ENCODE measurements at regions not wholly inside any gene's neighbourhood (a gene's known extent, or its start where the extent isn't known, plus 50 kb on each side); places are given as distances from the start of the nearest gene placed in this dataset.
"Not testable (repeated sequence)": the region's sequence is repeated elsewhere in the genome, so short reads cannot be mapped to it uniquely, and the experiment has no call there.

- TF ChIP-seq CTCF (IDR thresholded peaks at IDR 0.05), result no peak
- no peak for TF ChIP-seq POLR2A (IDR thresholded peaks at IDR 0.05)
- intact Hi-C loops (cut with DNase I; ENCODE audit: low total_unique reads), result no loop called here
- no peak for DNase-seq (ENCODE audit: low spot score in 2 of 2)
- H3K4me3 ChIP-seq (ENCODE audit: low read depth, poor library complexity, severe bottlenecking), result no peak overlapping the region
- 64 to 73% methylated on average over 9 of the region's 9 CpGs for WGBS, 2 donors
These were observed 61.1 kb upstream of the LPAR1 start for GRCh38 chr9:111099199-111100008.

GRCh38 chr9:111098093-111098492 is 59.8 kb upstream of the LPAR1 start:
- DNase-seq (ENCODE audit: low spot score in 2 of 2), result no peak
- intact Hi-C loops (cut with DNase I; ENCODE audit: low total_unique reads), result no loop called here
- TF ChIP-seq CTCF (IDR thresholded peaks at IDR 0.05) (no peak), POLR2A (IDR thresholded peaks at IDR 0.05) (no peak)
- H3K4me3 ChIP-seq (ENCODE audit: low read depth, poor library complexity, severe bottlenecking), result no peak overlapping the region
- WGBS, 2 donors, result 75 to 79% methylated on average over 4 of the region's 4 CpGs

GRCh38 chr9:111096051-111096450 is 57.8 kb upstream of the LPAR1 start:
- no peak overlapping the region for H3K4me3 ChIP-seq (ENCODE audit: low read depth, poor library complexity, severe bottlenecking)
- intact Hi-C loops (cut with DNase I; ENCODE audit: low total_unique reads), result no loop called here
- WGBS, 2 donors, result 93 to 95% methylated on average over 3 of the region's 3 CpGs
- no peak for DNase-seq (ENCODE audit: low spot score in 2 of 2)
- TF ChIP-seq CTCF (IDR thresholded peaks at IDR 0.05), result no peak
- TF ChIP-seq POLR2A (IDR thresholded peaks at IDR 0.05), result no peak

GRCh38 chr9:111095441-111095840 is 57.2 kb upstream of the LPAR1 start:
- 32 to 38% methylated on average over 4 of the region's 4 CpGs for WGBS, 2 donors
- no peak for DNase-seq (ENCODE audit: low spot score in 2 of 2)
- intact Hi-C loops (cut with DNase I; ENCODE audit: low total_unique reads), result no loop called here
- no peak overlapping the region for H3K4me3 ChIP-seq (ENCODE audit: low read depth, poor library complexity, severe bottlenecking)
- TF ChIP-seq POLR2A (IDR thresholded peaks at IDR 0.05), result no peak
- TF ChIP-seq CTCF (IDR thresholded peaks at IDR 0.05), result no peak

GRCh38 chr9:111094958-111095357 is 56.7 kb upstream of the LPAR1 start:
- no peak for DNase-seq (ENCODE audit: low spot score in 2 of 2)
- H3K4me3 ChIP-seq (ENCODE audit: low read depth, poor library complexity, severe bottlenecking), result no peak overlapping the region
- intact Hi-C loops (cut with DNase I; ENCODE audit: low total_unique reads), result no loop called here
- no peak for TF ChIP-seq POLR2A (IDR thresholded peaks at IDR 0.05)
- TF ChIP-seq CTCF (IDR thresholded peaks at IDR 0.05), result no peak

GRCh38 chr9:111094433-111094924 is 56.2 kb upstream of the LPAR1 start:
- no peak for TF ChIP-seq POLR2A (IDR thresholded peaks at IDR 0.05)
- no peak for TF ChIP-seq CTCF (IDR thresholded peaks at IDR 0.05)
- peak in 1 of 2 donors; percentile 63 for DNase-seq (ENCODE audit: low spot score in 2 of 2)
- intact Hi-C loops (cut with DNase I; ENCODE audit: low total_unique reads), result no loop called here
- 30 to 46% methylated on average over 2 of the region's 2 CpGs for WGBS, 2 donors
- H3K4me3 ChIP-seq (ENCODE audit: low read depth, poor library complexity, severe bottlenecking), result no peak overlapping the region

- intact Hi-C loops (cut with DNase I; ENCODE audit: low total_unique reads); DNase-seq (ENCODE audit: low spot score in 2 of 2); H3K4me3 ChIP-seq (ENCODE audit: low read depth, poor library complexity, severe bottlenecking): not testable (repeated sequence)
- WGBS, 2 donors, result 88 to 92% methylated on average over 1 of the region's 1 CpG
These were observed 53.9 kb upstream of the LPAR1 start for GRCh38 chr9:111092167-111092566.
